SK-N-SH (cell line): ENCODE measurements at regions not wholly inside any gene's neighbourhood (a gene's known extent, or its start where the extent isn't known, plus 50 kb on each side); places are given as distances from the start of the nearest gene placed in this dataset.

Experiments
- CTCF ChIP-seq: fragments of 200-600 bp; sonication (generic); IDR thresholded peaks from 2 replicates; pipeline ENCODE4 v1.6.1; 2017; ENCODE audit warnings: antibody characterized with exemption, mild to moderate bottlenecking, moderate library complexity
- EP300 ChIP-seq, 2 experiments: IDR thresholded peaks; 2 replicates each; pipeline versions ENCODE4 v1.4.0 to v1.6.1; 2012; ENCODE audit warnings: borderline replicate concordance in 1 of 2, low read depth in 1 of 2, low read length in 1 of 2
- FOSL2 ChIP-seq: IDR thresholded peaks from 2 replicates; pipeline ENCODE4 v1.4.0; 2012; ENCODE audit warnings: low read depth, mild to moderate bottlenecking, moderate library complexity, borderline replicate concordance
- FOXJ3 ChIP-seq: sonication (generic); formaldehyde crosslinking; IDR thresholded peaks from 2 replicates; pipeline ENCODE4 v1.5.1; 2020; ENCODE audit warnings: mild to moderate bottlenecking, missing genetic modification reagents
- NFIC ChIP-seq: IDR thresholded peaks from 2 replicates; pipeline ENCODE4 v1.4.0; 2012; ENCODE audit warnings: borderline replicate concordance
- SMC3 ChIP-seq: IDR thresholded peaks from 2 replicates; pipeline ENCODE4 v1.6.1; 2012; ENCODE audit warnings: low read depth, low read length, improper control_type of control experiment
- TCF12 ChIP-seq: IDR thresholded peaks from 2 replicates; pipeline ENCODE4 v1.4.0; 2012
- TF ChIP-seq, protein P1 (sequence below): fragments of 150-350 bp; IDR thresholded peaks from 2 replicates; pipeline ENCODE4 v1.6.1; 2017; ENCODE audit warnings: antibody characterized with exemption, low read length, low read depth, borderline replicate concordance
- TF ChIP-seq, protein P2 (sequence below): IDR thresholded peaks from 2 replicates; pipeline ENCODE4 v1.6.1; 2012; ENCODE audit warnings: mild to moderate bottlenecking, low read depth, low read length, moderate library complexity

- TF ChIP-seq CTCF (no peak), FOSL2 (no peak), TCF12 (no peak), EP300 (IDR thresholded peaks at IDR 0.05; ENCODE audit: borderline replicate concordance in 1 of 2, low read depth in 1 of 2, low read length in 1 of 2) (no peak), FOXJ3 (CRISPR knock-in tag) (no peak), SMC3 (no peak), NFIC (no peak)
- TF ChIP-seq, protein P1, sequence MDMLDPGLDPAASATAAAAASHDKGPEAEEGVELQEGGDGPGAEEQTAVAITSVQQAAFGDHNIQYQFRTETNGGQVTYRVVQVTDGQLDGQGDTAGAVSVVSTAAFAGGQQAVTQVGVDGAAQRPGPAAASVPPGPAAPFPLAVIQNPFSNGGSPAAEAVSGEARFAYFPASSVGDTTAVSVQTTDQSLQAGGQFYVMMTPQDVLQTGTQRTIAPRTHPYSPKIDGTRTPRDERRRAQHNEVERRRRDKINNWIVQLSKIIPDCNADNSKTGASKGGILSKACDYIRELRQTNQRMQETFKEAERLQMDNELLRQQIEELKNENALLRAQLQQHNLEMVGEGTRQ, result no peak
- TF ChIP-seq, protein P2, sequence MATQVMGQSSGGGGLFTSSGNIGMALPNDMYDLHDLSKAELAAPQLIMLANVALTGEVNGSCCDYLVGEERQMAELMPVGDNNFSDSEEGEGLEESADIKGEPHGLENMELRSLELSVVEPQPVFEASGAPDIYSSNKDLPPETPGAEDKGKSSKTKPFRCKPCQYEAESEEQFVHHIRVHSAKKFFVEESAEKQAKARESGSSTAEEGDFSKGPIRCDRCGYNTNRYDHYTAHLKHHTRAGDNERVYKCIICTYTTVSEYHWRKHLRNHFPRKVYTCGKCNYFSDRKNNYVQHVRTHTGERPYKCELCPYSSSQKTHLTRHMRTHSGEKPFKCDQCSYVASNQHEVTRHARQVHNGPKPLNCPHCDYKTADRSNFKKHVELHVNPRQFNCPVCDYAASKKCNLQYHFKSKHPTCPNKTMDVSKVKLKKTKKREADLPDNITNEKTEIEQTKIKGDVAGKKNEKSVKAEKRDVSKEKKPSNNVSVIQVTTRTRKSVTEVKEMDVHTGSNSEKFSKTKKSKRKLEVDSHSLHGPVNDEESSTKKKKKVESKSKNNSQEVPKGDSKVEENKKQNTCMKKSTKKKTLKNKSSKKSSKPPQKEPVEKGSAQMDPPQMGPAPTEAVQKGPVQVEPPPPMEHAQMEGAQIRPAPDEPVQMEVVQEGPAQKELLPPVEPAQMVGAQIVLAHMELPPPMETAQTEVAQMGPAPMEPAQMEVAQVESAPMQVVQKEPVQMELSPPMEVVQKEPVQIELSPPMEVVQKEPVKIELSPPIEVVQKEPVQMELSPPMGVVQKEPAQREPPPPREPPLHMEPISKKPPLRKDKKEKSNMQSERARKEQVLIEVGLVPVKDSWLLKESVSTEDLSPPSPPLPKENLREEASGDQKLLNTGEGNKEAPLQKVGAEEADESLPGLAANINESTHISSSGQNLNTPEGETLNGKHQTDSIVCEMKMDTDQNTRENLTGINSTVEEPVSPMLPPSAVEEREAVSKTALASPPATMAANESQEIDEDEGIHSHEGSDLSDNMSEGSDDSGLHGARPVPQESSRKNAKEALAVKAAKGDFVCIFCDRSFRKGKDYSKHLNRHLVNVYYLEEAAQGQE, result no peak
Observed at GRCh38 chr18:39434223-39434920, 1868.8 kb upstream of the CELF4 start.
